HepG2 (cell line): ENCODE measurements at regions not wholly inside any gene's neighbourhood (a gene's known extent, or its start where the extent isn't known, plus 50 kb on each side); places are given as distances from the start of the nearest gene placed in this dataset.

ENCODE experiments used
- ATAC-seq: fragments of 200-7000 bp; cut with Tn5 transposase; 3 replicates; pipeline ENCODE4 v1.9.1; 2020; ENCODE audit warnings: mild to moderate bottlenecking, moderate library complexity
- BruUV-seq: library from RNA; stranded (reverse); fragments of 400-500 nt; replicated peaks from 2 replicates; lab custom pipeline; 2021; lab: Mats Ljungman, UMichigan
- CTCF ChIA-PET: fragments of 300-600 bp; formaldehyde crosslinking; extraction: SDS; loops from one replicate; lab custom pipeline; 2021; ENCODE audit warnings: low total read pairs, inconsistent platforms, low intra/inter-chr PET ratio; lab: Yijun Ruan, JAX
- POLR2A ChIA-PET: fragments of 350-600 bp; sonication (Branson Sonifier 250); formaldehyde crosslinking; loops from one replicate; lab custom pipeline; 2020; ENCODE audit warnings: antibody characterized with exemption, inconsistent platforms; lab: Yijun Ruan, JAX
- DNase-seq: peaks from one replicate; pipeline ENCODE4 v3.0.0-alpha.2; 2015; ENCODE audit warnings: low spot score
- FAIRE-seq: peaks from 3 replicates; lab custom pipeline; 2011; peaks lifted over from hg19 to GRCh38; lab: Jason Lieb, UNC
- H2AFZ ChIP-seq: one replicate; pipeline ENCODE4 v1.6.1; 2011; ENCODE audit warnings: low read length, inconsistent platforms
- H3K27ac ChIP-seq: fragments of 300-600 bp; 3 replicates; pipeline ENCODE4 v1.8.0; 2011; ENCODE audit warnings: mixed run types, mild to moderate bottlenecking, mixed read lengths, low read length, inconsistent platforms; ENCODE audit not compliant: insufficient read depth; ENCODE audit errors: extremely low read length
- H3K27me3 ChIP-seq, 2 experiments: fragments of 200-600 bp in 1 of 2; 2 replicates in 1 of 2; 3 replicates in 1 of 2; pipeline versions ENCODE4 v1.6.0 to v1.8.0; 2011; ENCODE audit warnings: low read length in 2 of 2, mild to moderate bottlenecking in 2 of 2, moderate library complexity in 2 of 2, inconsistent platforms in 1 of 2; ENCODE audit not compliant: insufficient read depth in 2 of 2, control insufficient read depth in 1 of 2
- H3K36me3 ChIP-seq, 2 experiments: fragments of 200-600 bp in 1 of 2; replicated peaks in 1 of 2; 2 replicates in 1 of 2; 3 replicates in 1 of 2; pipeline versions ENCODE4 v1.5.1 to v1.8.0; 2011; ENCODE audit warnings: low read length in 2 of 2, inconsistent platforms in 1 of 2; ENCODE audit not compliant: insufficient read depth in 2 of 2, control insufficient read depth in 1 of 2
- H3K4me1 ChIP-seq: 2 replicates; pipeline ENCODE4 v1.5.1; 2012; ENCODE audit warnings: low read length, inconsistent platforms; ENCODE audit not compliant: insufficient read depth
- H3K4me2 ChIP-seq: 2 replicates; pipeline ENCODE4 v1.6.0; 2011; ENCODE audit warnings: low read depth, low read length, inconsistent platforms
- H3K4me3 ChIP-seq, 3 experiments: fragments of 200-600 bp in 1 of 3; sonication (generic), shearing (Covaris generic) in 1 of 3; replicated peaks in 1 of 3; 2 replicates each; pipeline ENCODE4 v1.5.1; 2011 to 2016; ENCODE audit warnings: low read length in 3 of 3, inconsistent platforms in 2 of 3, low read depth in 2 of 3, mild to moderate bottlenecking in 2 of 3, control low read depth in 1 of 3, mixed read lengths in 1 of 3; ENCODE audit not compliant: insufficient read depth in 1 of 3
- H3K79me2 ChIP-seq: one replicate; pipeline ENCODE4 v1.6.1; 2011; ENCODE audit warnings: low read length, inconsistent platforms; ENCODE audit not compliant: insufficient read depth
- H3K9ac ChIP-seq: 2 replicates; pipeline ENCODE4 v1.6.0; 2011; ENCODE audit warnings: mild to moderate bottlenecking, low read depth, low read length, inconsistent platforms; ENCODE audit not compliant: insufficient read depth
- H3K9me3 ChIP-seq: 2 replicates; pipeline ENCODE4 v1.5.1; 2012; ENCODE audit warnings: mild to moderate bottlenecking, low read length
- H4K20me1 ChIP-seq: 2 replicates; pipeline ENCODE4 v1.6.0; 2011; ENCODE audit warnings: inconsistent platforms, mild to moderate bottlenecking, low read length, moderate library complexity; ENCODE audit not compliant: insufficient read depth
- CEBPB ChIP-seq: IDR thresholded peaks from 2 replicates; pipeline ENCODE4 v1.6.1; 2011; ENCODE audit warnings: low read depth, low read length, improper control_type of control experiment, borderline replicate concordance
- CEBPG ChIP-seq: IDR thresholded peaks from 2 replicates; pipeline ENCODE4 v1.6.1; 2016
- RAD51 ChIP-seq: fragments of 450-650 bp; IDR thresholded peaks from 2 replicates; pipeline ENCODE4 v1.6.1; 2016; ENCODE audit warnings: borderline replicate concordance
- SAFB2 ChIP-seq: sonication (generic); formaldehyde crosslinking; IDR thresholded peaks from 2 replicates; pipeline ENCODE4 v1.5.1; 2020; ENCODE audit warnings: missing genetic modification reagents, low read depth, mild to moderate bottlenecking, borderline replicate concordance
- USF2 ChIP-seq, 2 experiments: sonication (generic) in 1 of 2; formaldehyde crosslinking in 1 of 2; IDR thresholded peaks; 2 replicates each; pipeline versions ENCODE4 v1.5.1 to v1.6.1; 2011 to 2020; ENCODE audit warnings: borderline replicate concordance in 1 of 2, low read depth in 1 of 2, low read length in 1 of 2, mild to moderate bottlenecking in 1 of 2, missing genetic modification reagents in 1 of 2, moderate library complexity in 1 of 2
- ZNF646 ChIP-seq: sonication (generic); formaldehyde crosslinking; IDR thresholded peaks from 2 replicates; pipeline ENCODE4 v1.9.0; 2021; ENCODE audit warnings: mild to moderate bottlenecking, missing genetic modification reagents
- WGBS: methylation state at CpG from one replicate; pipeline ENCODE4 v1.1.6; 2017; ENCODE audit warnings: low lambda C conversion rate; 5-methylcytosine and 5-hydroxymethylcytosine counted together
- in situ Hi-C: cut with HindIII; loops from 2 replicates; pipeline ENCODE4 v1.10.0; 2017; ENCODE audit warnings: low pct_unique_long_range_greater_than_20kb; ENCODE audit not compliant: extremely low pct_ligation_motif_present
- intact Hi-C: fragments of 100-400 bp; cut with micrococcal nuclease; formaldehyde crosslinking; loops from one replicate; pipeline ENCODE4 v1.10.0; 2022; ENCODE audit not compliant: unreplicated experiment

GRCh38 chr12:77742631-77743030, 88.1 kb upstream of the NAV3 start:
- Histone ChIP-seq H3K9ac (no peak overlapping the region), H3K4me3 (no peak overlapping the region), H3K79me2 (no peaks in the 10 kb centered on the region), H3K4me2 (no peak overlapping the region)
- intact Hi-C loops: no loop called here
- ATAC-seq: no peak
- TF ChIP-seq RAD51 (peak; percentile 52), SAFB2 (CRISPR knock-in tag) (no peak), USF2 (IDR thresholded peaks at IDR 0.05; ENCODE audit: low read depth, low read length) (peak; percentile 59; the same call in 1 of the 2 replicates), USF2 (CRISPR knock-in tag; IDR thresholded peaks at IDR 0.05; ENCODE audit: borderline replicate concordance) (no peak)
- TF ChIP-seq, all 625 proteins: peak for 2
- H3K27me3 ChIP-seq: no peaks in the 10 kb centered on the region
- no peak overlapping the region for H3K27ac ChIP-seq
- ChIA-PET POLR2A (no interaction called here), CTCF (no interaction called here)
- no TSS peak for BruUV-seq
- in situ Hi-C loops: no loop called here
- H2AFZ ChIP-seq: no peak overlapping the region
- 0% methylated on average over 1 of the region's 1 CpG for WGBS
- FAIRE-seq: no peak
- DNase-seq: peak; percentile 7
- no peaks in the 10 kb centered on the region for H4K20me1 ChIP-seq
- H3K36me3 ChIP-seq: no peaks in the 10 kb centered on the region
- no peaks in the 10 kb centered on the region for H3K4me1 ChIP-seq
- no peaks in the 10 kb centered on the region for H3K9me3 ChIP-seq

- intact Hi-C loops: no loop called here
- WGBS: 0% methylated on average over 1 of the region's 1 CpG
- ChIA-PET CTCF (no interaction called here), POLR2A (no interaction called here)
- Histone ChIP-seq H2AFZ (no peak overlapping the region), H3K4me2 (no peak overlapping the region), H3K9me3 (no peaks in the 10 kb centered on the region), H3K4me3 (no peak overlapping the region), H4K20me1 (no peaks in the 10 kb centered on the region), H3K4me1 (no peaks in the 10 kb centered on the region), H3K79me2 (no peaks in the 10 kb centered on the region), H3K36me3 (no peaks in the 10 kb centered on the region), H3K27ac (no peak overlapping the region), H3K27me3 (no peaks in the 10 kb centered on the region), H3K9ac (no peak overlapping the region)
- ATAC-seq: no peak
- no peak for FAIRE-seq
- no TSS peak for BruUV-seq
- peak; percentile 59 for TF ChIP-seq CEBPG (CRISPR knock-in tag)
- TF ChIP-seq CEBPB: peak; percentile 82
- no peak for TF ChIP-seq ZNF646 (CRISPR knock-in tag)
- in situ Hi-C loops: no loop called here
- DNase-seq: peak; percentile 1
Measured at GRCh38 chr12:77741974-77742517, 88.6 kb upstream of the NAV3 start.
